Eye (tissue), 1 donor: ENCODE measurements at regions not wholly inside any gene's neighbourhood (a gene's known extent, or its start where the extent isn't known, plus 50 kb on each side); places are given as distances from the start of the nearest gene placed in this dataset.

ENCODE experiments used
- DNase-seq: peaks from one replicate; pipeline ENCODE4 v3.0.0-alpha.2; 2015

DNA sequence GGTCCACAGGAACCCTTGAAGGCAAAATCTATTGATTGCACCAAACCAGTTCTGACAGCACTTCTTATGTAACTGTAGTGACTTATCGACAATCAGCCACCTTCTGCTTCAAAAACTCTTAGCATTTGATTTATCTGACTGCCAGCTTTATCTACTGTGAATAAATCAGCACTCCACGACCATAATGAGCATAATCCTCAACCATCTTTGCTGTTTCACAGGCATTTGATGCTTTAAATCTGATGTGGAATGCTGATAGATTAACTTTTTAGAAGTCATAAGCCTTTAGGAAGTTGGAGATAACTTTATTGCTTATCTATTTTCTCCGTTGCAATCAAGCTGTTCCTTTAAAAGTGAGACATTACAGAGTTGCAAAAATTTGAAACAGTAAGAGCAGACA, 101.5 kb upstream of the PTCHD4 start:
- DNase-seq = no peak

DNA sequence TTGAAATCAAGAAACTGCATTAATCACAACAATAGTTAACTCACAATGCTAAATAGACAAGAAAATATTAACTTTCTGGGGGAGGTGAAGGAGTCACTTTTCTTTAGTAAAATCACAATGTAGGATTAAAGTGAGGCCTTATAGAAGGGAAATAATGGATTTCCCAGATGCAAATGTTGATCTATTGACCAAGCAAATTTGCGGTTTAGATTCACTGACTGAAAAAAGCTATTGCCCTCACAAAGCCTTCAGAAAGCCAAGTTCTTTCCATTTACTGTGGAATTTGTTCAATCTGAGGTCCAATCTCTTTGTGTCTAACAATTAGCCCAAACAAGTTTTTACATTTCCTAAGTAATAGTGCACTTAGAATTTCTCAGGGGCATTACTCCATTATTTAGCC, 95.1 kb upstream of the PTCHD4 start:
- DNase-seq = no peak

DNA sequence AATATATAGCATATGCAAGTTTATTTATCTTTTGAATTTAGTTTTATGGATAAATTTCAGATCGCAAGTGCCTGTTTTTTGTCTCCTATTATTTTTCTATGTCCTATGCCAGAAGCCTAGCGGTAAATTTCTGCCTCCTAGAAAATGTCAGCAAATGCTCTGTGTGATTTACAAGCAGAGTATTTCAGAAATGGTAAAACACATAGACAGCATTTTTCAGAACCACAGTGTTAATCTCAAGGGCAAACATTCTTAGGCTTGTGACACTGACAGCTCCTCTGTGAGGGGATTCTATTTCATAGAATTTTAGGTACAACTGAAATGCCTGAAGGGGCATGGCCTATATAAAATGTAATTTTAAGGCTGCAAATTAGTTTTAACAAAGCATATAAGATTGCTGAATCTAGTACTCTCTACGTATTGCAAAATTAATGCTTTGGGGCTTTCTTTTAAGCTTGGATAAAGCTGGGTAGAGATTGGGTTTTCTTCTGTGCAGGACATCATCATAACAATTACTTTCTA, 89.9 kb upstream of the PTCHD4 start:
- no peak for DNase-seq

DNA sequence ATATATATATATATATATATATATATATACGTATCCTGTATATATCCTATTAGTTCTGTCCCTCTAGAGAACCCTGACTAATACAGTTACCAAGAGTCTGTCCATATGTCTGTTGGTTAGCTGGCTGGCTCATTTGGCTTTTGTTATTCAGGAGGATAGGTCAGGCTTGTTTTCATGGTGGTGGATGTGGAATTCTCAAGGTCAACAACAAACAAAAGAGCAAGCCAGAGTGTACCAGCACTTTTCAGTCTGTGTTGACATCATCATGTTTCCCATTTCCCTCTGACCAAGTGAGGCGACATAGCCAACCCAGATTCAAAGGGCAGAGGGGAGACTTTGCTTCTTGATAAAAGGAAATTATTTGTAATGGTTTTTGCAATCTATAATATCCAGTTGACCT, 88.5 kb upstream of the PTCHD4 start:
- DNase-seq = no peak

DNA sequence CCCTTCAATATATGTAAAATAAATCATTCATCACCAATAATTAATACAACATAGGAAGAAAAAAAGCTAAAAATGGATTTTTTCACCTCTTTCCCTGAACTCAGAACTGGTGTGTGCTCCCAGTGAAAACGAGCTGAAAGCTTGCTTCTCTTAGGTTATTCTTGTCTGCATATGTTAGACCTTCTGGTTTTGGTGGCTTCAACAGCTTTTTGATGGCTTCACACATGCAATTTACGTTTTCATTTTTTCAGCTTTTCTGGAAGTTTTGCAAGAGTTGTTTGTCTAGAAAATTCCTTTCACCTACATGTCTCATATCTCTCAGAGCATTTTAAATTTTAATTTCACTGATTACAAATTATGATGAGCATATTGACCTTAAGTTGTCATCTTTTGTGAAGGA, 86.9 kb upstream of the PTCHD4 start:
- DNase-seq = no peak

DNA sequence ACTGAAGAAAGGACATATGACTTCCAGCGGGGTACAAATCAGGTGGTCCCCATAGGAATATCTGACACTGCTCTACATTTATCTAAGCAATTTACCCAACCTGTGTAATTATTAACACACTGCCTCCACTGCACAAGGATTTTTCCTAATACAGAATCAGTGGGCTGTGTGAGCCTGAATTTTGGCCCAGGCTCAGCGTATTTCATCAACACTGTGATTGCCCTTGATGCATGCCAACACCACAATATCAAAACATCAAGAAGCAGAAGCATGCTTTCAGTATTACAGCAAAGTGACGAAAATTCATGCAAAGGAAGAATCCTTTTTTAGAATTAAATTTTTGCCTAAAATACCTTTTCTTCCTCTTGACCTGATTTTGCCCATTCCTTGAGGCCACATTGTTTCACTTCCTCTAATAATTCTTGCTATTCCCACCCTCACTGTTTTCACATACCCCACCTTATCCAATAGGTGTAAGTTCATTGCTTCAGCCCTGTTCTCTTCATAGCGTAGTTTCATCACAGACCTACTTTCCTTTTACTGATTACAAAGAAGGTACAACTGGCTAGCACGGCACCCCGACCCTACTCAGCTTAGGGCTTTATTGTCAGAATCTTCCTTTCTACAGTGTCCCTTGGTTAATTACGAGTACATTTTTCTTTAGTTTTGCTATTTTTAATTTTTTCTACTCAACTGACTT, 83.7 kb upstream of the PTCHD4 start:
- peak; percentile 14 for DNase-seq

DNA sequence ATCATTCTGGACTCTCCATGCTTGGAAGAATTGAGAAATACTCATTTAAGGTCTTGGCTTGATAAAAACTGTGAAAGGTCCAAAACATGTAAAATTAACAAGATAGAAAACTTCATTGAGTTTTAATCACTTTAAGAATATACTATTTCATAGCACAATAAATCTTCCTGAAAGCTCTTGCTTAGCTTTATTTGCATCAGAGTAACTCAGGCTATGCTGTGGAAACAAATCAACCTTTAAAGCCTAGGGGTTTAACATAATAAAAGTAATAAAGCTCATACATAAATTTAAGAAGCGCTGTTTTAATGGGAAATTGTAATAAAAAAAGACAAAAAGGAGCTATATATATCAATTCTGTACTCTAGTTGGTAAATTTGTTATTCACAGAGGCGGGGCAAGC, 77.2 kb upstream of the PTCHD4 start:
- DNase-seq = no peak

DNA sequence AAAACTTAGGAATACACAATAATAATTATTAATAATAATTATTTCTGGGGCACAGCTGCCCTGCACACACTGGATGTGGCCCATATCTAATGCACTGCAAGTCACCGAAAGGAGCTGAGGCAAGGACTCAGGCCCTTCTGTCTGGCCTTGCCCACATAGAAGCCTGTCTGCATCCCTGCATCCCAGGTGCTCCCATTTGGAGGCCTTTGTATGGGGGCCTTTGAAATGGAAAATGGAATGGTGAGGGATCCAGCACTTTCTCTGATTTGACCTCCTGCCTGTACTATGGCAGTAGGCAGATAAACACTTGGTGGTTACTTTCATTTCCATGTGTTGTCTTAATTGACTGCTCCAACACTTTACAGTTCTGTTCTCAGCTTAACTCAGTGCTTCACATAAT, 75.7 kb upstream of the PTCHD4 start:
- no peak for DNase-seq

DNA sequence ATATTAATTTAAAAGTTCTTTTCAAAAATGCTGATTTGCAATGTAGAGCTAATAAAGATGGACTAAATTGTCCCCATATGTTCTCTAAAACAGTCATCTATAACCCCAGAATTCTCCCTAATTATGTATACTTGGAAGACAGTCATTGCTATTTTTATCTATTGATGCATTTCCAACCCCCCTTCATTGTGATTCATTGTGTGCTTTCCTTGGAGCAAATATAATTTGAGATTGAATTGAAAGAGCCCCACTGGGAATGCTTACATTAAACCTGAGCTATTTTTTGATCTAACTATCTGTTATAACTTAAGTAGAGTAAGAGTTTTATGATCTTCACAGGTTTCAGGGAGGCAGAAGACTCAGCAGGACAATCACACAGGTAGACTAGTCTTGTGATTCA, 73.7 kb upstream of the PTCHD4 start:
- no peak for DNase-seq

DNA sequence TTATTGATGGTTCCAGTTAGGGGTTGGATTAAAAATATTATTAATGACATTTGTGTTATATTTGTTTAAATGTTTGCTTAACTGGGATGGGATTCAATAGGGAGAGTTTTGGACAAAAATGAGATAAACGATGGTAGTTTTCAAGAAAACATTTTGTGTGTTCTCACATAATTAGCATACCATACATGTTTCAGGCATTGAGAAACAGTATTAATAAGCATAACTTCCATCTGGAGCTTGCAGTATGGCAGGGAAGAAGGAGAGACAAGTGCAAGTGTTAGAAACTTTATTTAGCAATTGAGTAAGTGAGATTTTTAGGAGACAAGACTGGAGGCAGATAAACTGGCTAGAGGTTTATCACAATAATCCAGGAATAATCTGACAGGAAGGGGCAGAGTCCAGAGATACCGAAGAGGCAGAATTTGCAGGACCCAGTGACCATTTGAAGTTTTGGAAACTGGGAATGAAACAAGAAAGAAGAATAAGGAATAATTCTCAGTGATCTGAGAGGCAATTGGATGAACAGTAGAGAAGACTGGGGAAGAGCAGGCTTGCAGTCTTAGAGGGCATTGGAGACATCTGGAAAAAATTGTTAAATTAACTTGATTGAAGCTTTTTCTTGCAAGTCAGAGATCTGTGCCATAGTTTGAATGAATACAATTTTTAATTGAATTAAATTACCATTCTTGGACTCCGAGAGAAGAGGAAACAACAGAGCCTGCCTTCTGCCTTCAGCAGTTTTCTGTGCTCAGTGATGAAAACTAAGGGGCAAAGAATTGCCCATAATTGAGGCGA, 73.0 kb upstream of the PTCHD4 start:
- no peak for DNase-seq

DNA sequence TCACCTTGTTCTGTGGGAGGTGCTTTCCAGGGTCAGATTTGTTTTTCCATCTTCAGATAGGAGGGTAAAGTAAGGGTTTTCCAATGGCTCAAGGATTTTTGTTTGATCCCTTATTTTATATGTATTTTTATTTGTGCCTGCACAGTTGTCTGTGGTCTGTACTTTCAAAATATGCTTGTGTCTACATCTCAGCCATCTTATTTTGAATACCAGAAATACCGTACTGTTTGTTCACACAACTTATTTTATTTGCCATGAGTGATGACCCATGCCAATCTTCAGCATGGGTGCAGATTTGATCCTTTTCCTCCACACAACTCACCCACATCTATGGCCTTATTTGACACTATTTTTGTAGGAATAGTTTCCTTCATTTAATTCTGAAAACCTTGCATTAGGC, 72.2 kb upstream of the PTCHD4 start:
- DNase-seq = no peak

DNA sequence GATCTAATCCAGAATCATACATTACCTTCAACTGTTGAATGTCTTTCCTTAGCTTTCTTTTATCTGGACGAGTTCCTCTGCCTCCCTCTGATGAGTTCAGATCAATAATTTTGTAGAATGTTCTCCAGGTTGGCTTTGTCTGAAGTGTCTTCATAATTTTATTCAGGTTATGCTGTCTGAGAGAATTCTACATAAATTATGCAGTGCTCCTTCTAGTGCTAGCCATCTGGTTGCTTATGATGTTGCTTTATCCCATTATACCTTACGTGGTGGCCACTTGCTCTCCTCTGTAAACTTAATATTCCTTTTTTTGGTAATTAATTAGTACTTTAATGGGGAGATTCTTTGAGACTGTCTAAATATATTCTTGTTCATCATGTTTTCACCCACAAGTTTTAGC, 67.7 kb upstream of the PTCHD4 start:
- DNase-seq = no peak

DNA sequence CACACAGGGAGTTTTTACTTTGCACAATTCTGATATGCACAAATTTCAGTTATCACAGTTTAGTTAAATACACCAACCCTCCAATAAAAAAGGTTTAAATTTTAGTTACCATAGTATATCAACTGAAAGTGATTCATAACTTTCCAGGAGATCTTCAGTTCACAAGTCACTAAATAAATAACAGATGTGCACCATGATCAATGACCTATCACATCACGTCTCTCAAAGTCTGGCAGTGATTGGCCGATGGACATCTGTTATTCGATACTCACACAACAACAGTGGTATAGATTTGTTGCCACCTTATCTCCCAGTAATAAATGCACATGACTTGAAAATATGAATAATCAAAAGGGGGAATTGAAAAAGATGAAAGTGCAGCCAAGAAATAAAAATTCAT, 66.8 kb upstream of the PTCHD4 start:
- DNase-seq = no peak

DNA sequence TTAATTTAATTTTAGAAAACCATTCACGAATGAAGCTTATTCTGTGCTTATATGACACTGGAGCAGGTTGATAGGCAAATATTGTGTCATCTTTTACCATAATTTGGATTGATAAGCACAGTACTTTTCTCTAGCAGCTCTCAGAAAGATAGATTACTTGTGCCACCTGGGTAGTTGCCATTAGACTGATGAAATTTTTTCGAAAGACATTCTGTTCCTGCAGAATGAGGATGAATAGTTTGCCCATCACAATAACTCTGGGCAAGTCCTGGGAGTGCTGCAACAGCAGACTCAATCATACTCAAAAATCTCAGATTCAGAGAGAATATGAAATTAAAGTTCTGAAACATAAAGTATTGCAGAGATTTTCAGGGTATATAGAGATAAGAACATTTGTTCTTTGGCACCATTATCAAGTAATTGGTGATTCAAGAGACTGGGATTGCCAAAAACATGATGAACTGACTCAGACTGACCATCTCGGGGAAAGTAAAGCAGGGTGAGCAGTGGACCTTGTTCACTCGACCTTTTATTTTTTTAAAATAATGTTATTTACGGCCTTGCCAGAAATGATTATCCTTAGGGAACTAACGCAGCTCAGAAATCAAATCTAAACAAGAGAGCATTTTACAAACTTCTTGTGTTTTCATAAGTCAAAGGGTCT, 65.8 kb upstream of the PTCHD4 start:
- DNase-seq = no peak

DNA sequence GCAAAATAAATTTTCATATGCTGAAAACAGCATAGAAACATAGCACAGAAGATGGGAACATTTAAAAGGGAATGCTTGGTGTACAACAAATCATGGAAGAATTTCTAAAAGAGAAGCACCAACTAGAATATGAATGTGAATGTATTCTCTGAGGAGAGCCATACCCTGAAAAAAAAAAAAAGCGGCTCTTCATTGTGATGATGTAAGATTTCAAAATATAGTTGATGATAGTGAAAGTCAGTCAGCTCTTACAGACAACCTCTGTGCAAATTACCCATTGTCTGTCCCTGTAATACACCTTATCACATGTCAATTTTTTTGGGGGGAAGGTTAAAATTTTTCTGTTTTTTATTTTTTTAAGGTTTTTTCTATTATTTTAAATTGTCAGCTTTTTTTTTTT, 58.6 kb upstream of the PTCHD4 start:
- no peak for DNase-seq
